Effector CD8-positive, alpha-beta T cell (primary cell): ENCODE measurements at regions not wholly inside any gene's neighbourhood (a gene's known extent, or its start where the extent isn't known, plus 50 kb on each side); places are given as distances from the start of the nearest gene placed in this dataset.
"Not testable (repeated sequence)": the region's sequence is repeated elsewhere in the genome, so short reads cannot be mapped to it uniquely, and the experiment has no call there.

ENCODE experiments used
- DNase-seq: peaks from one replicate; lab custom pipeline; 2025; lab: John Stamatoyannopoulos, UW

GRCh38 chr1:9441451-9442133 is 97.7 kb upstream of the SLC25A33 start:
- DNase-seq, result no peak

DNA sequence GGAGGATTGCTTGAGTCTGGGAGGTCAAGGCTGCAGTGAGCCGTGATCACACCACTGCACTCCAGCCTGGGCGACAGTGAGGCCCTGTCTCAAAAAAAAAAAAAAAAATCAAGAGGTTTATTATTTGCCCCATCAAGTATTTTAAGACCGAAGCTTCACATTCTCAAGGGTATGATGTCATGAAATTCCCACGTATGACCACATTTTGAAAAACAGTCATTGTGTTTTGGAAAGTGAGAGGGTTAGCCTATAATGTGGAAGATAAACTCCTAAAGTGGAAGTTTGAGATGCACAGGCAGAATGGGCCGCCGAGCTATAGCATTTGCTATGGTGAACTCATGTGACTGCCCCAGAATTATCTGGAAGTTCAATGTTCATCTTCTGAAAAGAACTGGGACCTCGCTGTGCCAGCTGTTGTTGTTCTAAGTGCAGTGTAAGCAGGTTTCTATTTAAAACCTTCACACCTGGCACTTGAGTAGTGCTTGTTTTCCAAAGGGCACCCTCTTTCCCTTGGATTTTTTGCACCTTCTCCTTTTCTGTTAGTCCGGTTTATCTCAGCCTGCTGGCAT is 96.9 kb upstream of the SLC25A33 start:
- DNase-seq, result no peak

GRCh38 chr1:9442986-9443385 is 96.3 kb upstream of the SLC25A33 start:
- no peak for DNase-seq

DNA sequence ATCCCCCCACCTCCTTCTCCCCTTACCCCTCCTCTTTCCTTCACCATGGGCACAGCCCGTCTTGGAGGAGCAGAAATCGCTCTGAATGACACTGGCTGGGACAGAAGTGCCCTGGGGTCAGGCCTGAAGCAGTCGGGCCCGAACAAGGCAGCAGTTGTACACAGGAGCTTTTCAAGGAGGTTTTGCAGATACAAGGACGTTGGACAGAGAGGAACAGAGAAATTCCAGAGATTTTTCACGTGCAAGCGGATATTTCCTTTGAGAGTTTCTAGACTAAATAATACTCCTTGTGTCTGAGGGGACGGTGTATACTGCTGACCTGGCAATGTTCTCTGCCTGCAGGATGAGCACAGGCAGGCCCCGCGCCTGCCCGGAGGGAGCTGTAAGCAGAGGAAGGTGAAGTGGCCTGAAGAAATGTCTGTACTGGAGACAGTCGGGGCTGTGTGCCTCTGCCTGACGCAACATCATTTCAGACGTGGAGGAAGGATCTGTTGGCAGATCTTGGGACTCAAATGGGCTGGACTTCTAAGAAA is 95.3 kb upstream of the SLC25A33 start:
- DNase-seq, result no peak

GRCh38 chr1:9444532-9444931 is 94.7 kb upstream of the SLC25A33 start:
- no peak for DNase-seq

GRCh38 chr1:9445081-9445480 is 94.2 kb upstream of the SLC25A33 start:
- not testable (repeated sequence) for DNase-seq

GRCh38 chr1:9447215-9447960 is 91.9 kb upstream of the SLC25A33 start:
- no peak for DNase-seq

- no peak for DNase-seq
Measured at GRCh38 chr1:9448132-9449109, 90.8 kb upstream of the SLC25A33 start.

- no peak for DNase-seq
Measured at GRCh38 chr1:9449110-9449627, 90.1 kb upstream of the SLC25A33 start.

DNA sequence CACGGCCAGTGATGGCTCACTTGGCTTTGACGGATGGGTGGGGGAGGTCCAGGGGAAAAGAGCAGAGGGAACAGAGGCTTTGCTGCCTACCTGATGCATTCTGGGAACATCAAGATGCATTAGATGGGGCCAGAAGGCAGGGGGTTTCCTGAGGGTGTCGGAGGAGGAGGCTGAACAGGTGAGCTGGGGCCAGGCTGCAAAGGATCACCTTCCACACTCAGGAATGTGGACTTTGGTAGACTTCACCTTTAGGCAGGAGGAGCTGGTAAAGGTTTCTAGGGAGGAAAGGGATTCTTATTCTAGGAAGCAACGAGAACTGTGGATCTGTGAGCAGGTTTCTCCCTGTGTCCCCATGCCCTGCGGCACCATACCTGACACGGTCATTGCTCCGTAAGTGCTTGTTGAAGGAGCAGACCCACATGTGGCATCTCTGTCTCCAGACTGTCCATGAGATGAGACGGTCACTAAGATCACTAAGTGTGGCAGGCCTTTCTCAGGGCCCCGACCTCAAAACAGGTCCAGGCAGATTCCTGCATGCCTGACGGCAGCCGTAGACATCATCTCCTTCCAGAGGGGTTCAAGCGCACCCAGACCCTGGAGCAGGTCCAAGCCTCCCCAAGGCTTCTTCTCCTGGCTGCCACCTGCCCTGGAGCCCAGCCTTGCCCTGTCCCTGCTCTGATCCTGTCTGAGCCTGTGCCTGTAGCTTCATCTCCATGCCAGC is 89.1 kb upstream of the SLC25A33 start:
- DNase-seq, result no peak

DNA sequence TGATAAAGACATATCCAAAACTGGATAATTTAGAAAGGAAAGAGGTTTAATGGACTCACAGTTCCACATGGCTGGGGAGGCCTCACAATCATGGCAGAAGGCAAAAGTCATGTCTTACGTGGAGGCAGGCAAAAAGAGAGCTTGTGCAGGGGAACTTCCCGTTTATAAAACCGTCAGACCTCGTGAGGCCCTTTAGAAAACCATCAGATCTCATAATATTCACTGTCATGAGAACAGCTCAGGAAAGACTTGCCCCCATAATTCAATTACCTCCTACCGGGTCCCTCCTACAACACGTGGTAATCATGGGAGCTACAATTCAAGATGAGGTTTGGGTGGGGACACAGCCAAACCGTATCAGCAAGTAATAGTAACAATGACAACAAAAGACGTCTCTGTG is 88.2 kb upstream of the SLC25A33 start:
- DNase-seq, result no peak

DNA sequence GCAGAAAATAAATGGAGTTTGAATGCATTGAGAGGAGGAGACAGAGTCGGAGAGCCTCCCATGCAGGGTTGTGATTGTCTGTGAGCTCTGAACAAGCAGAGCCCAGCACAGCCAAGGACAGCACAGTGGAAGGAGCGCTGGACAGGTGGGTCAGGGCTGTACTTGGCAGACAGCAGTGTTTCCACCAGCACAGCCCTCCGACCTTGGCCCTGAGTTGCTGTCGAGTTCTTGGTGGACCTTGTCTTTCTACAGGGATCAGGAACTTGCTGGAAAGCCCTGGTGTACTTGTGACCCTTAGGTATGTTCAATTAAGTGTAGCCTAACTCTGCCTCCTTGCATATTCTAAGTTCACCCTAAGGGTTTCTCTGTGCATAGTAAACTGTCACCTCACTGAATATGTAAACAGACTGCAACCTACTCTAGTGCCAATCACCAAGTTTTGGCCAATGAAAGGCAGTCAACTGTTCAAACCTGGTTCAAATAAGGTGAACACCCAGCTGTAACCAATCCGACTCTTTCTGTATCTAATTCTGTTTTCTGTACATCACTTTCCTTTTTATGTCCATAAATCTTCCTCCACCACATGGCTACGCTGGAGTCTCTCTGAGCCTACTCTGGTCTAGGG is 86.6 kb upstream of the SLC25A33 start:
- no peak for DNase-seq

GRCh38 chr1:9453375-9453774 is 85.9 kb upstream of the SLC25A33 start:
- no peak for DNase-seq

DNA sequence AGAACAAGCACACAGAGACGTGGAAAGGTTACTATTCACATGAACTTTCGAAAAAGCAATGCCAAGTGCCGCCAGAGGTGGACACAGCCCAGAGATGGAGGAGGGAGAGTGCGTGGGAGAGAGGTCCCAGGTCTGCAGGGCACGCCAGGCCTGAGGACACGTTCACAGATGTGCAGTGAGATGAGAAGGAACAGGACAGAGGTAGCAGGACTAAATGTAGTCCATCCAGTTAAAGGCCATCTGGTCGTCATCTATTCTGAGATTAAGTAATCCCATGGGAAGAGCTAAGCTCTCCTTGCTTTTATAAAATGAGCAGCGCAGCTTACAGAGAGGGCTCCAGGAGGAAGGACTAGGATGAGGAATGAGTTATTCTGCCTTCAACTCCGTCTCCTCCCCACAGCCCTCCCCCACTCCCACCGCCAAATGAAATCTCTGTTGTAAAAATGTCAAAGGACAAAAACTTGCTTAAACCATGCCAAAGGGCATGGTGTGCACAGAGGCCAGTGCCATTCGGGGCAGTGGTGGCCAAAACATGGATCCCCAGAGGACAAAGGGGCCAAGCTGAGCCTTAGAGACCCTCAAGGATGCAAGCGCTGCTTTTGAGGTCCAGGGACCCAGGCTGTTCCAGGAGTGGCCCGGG is 85.4 kb upstream of the SLC25A33 start:
- DNase-seq, result no peak

- DNase-seq, result no peak
Measured at GRCh38 chr1:9454494-9455066, 84.7 kb upstream of the SLC25A33 start.

- peak; percentile 55 for DNase-seq
Measured at GRCh38 chr1:9455487-9456234, 83.6 kb upstream of the SLC25A33 start.

GRCh38 chr1:9456833-9457232 is 82.4 kb upstream of the SLC25A33 start:
- DNase-seq, result no peak

- no peak for DNase-seq
Measured at GRCh38 chr1:9459816-9460407, 79.4 kb upstream of the SLC25A33 start.
